Thyroid gland (tissue), 4 donors: ENCODE measurements at regions not wholly inside any gene's neighbourhood (a gene's known extent, or its start where the extent isn't known, plus 50 kb on each side); places are given as distances from the start of the nearest gene placed in this dataset.

Experiments used
- CTCF ChIP-seq, 6 experiments: fragments of 200-600 bp in 3 of 6; fragments of 450-650 bp in 3 of 6; sonication (generic) in 3 of 6; IDR thresholded peaks; one replicate each; pipeline ENCODE4 v1.5.1; 2016 to 2019; ENCODE audit warnings: antibody characterized with exemption in 6 of 6, mild to moderate bottlenecking in 2 of 6, inconsistent platforms in 1 of 6, moderate library complexity in 1 of 6
- POLR2A ChIP-seq, 2 donors: fragments of 450-650 bp; IDR thresholded peaks; one replicate each; pipeline ENCODE4 v1.6.1; 2017; ENCODE audit warnings: antibody characterized with exemption in 2 of 2, mild to moderate bottlenecking in 2 of 2, moderate library complexity in 1 of 2

- no peak for TF ChIP-seq CTCF (IDR thresholded peaks at IDR 0.05)
- TF ChIP-seq POLR2A (IDR thresholded peaks at IDR 0.05) = no peak
Measured at GRCh38 chr2:175277772-175278171, 96.3 kb upstream of the ATP5MC3 start.
